Panc1 (cell line): ENCODE measurements at regions not wholly inside any gene's neighbourhood (a gene's known extent, or its start where the extent isn't known, plus 50 kb on each side); places are given as distances from the start of the nearest gene placed in this dataset.

Experiments used
- CTCF ChIP-seq: fragments of 450-650 bp; IDR thresholded peaks from 2 replicates; pipeline ENCODE4 v1.5.1; 2017; ENCODE audit warnings: mild to moderate bottlenecking
- POLR2AphosphoS5 ChIP-seq: IDR thresholded peaks from 2 replicates; pipeline ENCODE4 v1.6.1; 2012; ENCODE audit warnings: mild to moderate bottlenecking, low read depth, low read length, moderate library complexity
- REST ChIP-seq, 2 experiments: IDR thresholded peaks; 2 replicates each; pipeline ENCODE4 v1.6.1; 2011 to 2012; ENCODE audit warnings: low read depth in 2 of 2, control low read depth in 1 of 2, low read length in 1 of 2, mild to moderate bottlenecking in 1 of 2, moderate library complexity in 1 of 2; ENCODE audit not compliant: insufficient read depth in 1 of 2
- SIN3A ChIP-seq: IDR thresholded peaks from 2 replicates; pipeline ENCODE4 v1.6.1; 2012; ENCODE audit warnings: low read depth, mild to moderate bottlenecking, low read length, moderate library complexity, borderline replicate concordance; ENCODE audit not compliant: insufficient read depth
- TCF7L2 ChIP-seq: IDR thresholded peaks from 2 replicates; pipeline ENCODE4 v1.6.1; 2011; ENCODE audit warnings: mild to moderate bottlenecking, low read depth, low read length, inconsistent platforms

DNA sequence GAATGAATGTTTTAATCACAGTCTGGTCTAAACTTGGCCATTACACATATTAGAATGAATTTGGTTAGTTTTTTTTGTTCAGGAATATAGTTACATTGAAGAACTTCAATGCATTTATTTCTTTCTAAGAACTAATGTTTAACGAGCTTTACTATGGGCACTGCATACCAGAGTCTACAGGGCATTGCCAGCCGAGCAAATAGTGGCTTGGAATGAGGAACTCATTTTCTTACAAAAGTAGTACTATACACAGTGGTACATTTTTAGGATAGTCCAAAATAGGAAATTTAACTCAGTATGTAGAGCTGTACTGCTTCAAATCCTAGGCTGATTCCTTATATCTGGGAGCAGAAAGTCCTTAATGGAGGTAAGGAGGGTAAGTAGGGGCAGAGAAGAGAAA, 155.4 kb downstream of the CARTPT start:
- TF ChIP-seq CTCF (no peak), POLR2AphosphoS5 (no peak), REST (IDR thresholded peaks at IDR 0.05; ENCODE audit: insufficient read depth in 1 of 2, low read depth in 2 of 2, low read length in 1 of 2) (no peak), SIN3A (no peak), TCF7L2 (no peak)
